AG09309 (cell line): ENCODE measurements at regions not wholly inside any gene's neighbourhood (a gene's known extent, or its start where the extent isn't known, plus 50 kb on each side); places are given as distances from the start of the nearest gene placed in this dataset.
"Not testable (repeated sequence)": the region's sequence is repeated elsewhere in the genome, so short reads cannot be mapped to it uniquely, and the experiment has no call there.

Source experiments
- DNase-seq: peaks from one replicate; pipeline ENCODE4 v3.0.0-alpha.2; 2010; ENCODE audit warnings: low read depth
- H3K4me3 ChIP-seq: 2 replicates; pipeline ENCODE4 v1.5.1; 2011; ENCODE audit warnings: mild to moderate bottlenecking, low read depth, low read length, moderate library complexity; ENCODE audit not compliant: control insufficient read depth
- TF ChIP-seq, protein P1 (sequence below): IDR thresholded peaks from 2 replicates; pipeline ENCODE4 v1.5.1; 2011; ENCODE audit warnings: mild to moderate bottlenecking, low read depth, low read length, inconsistent platforms; ENCODE audit not compliant: insufficient read depth, control insufficient read depth; ENCODE audit errors: missing control alignments

GRCh38 chr5:166624573-166624972 is 1666.9 kb upstream of the WWC1 start:
- no peak for DNase-seq
- no peak overlapping the region for H3K4me3 ChIP-seq
- TF ChIP-seq, protein P1, sequence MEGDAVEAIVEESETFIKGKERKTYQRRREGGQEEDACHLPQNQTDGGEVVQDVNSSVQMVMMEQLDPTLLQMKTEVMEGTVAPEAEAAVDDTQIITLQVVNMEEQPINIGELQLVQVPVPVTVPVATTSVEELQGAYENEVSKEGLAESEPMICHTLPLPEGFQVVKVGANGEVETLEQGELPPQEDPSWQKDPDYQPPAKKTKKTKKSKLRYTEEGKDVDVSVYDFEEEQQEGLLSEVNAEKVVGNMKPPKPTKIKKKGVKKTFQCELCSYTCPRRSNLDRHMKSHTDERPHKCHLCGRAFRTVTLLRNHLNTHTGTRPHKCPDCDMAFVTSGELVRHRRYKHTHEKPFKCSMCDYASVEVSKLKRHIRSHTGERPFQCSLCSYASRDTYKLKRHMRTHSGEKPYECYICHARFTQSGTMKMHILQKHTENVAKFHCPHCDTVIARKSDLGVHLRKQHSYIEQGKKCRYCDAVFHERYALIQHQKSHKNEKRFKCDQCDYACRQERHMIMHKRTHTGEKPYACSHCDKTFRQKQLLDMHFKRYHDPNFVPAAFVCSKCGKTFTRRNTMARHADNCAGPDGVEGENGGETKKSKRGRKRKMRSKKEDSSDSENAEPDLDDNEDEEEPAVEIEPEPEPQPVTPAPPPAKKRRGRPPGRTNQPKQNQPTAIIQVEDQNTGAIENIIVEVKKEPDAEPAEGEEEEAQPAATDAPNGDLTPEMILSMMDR: no peak

DNA sequence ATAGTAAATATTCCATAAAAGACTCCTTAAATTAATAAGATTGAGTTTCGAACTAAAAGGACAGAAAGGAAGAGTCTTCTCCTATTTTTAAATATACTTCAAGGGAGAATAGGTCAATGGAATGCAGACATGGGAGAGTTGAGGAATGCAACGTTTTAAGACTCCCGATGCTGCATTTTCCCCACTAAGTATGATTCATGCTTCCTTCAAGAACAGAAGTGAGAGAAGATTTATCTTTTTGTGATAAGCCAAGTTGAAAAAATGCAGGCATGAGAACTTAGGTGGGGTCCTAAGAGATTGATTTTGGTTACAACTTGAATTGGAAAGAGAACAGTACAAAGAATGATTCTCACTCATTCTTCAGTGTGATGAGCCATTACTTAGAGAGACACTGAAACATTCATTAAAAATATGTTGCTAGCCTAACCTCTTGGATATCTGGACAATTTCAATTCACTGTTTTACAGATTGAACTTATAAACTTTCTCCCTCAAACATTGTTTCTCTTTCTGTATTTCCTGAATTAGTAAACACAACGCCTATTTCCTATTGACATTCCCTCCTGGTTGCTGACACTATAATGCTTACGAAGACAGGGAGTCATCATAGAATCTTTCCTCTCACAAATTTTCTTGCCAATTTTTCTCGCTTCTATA is 1666.1 kb upstream of the WWC1 start:
- no peak overlapping the region for H3K4me3 ChIP-seq
- DNase-seq: no peak
- TF ChIP-seq, protein P1: no peak

DNA sequence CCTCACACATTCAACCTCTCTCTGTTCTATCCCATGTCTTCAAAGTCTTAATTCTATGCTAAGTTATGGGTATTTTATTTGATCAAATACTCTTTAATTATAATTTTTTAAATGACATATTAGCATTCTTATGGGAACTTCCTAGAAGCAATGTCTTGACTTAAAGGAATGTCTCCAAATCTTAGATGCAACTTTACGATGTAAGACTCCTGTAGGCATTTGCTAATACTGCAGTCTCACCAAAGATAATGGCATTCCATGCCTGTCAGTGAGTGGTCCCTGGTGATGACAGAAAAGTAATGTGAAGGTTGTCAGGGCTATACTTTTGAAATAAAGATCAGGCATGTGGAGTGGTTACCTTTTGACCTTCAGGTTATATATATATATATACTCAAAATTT is 1654.2 kb upstream of the WWC1 start:
- no peak overlapping the region for H3K4me3 ChIP-seq
- no peak for DNase-seq
- TF ChIP-seq, protein P1: no peak

- no peak for DNase-seq
- TF ChIP-seq, protein P1: no peak
- no peak overlapping the region for H3K4me3 ChIP-seq
Measured at GRCh38 chr5:166639151-166639550, 1652.3 kb upstream of the WWC1 start.

GRCh38 chr5:166640136-166640535 is 1651.3 kb upstream of the WWC1 start:
- not testable (repeated sequence) for DNase-seq

DNA sequence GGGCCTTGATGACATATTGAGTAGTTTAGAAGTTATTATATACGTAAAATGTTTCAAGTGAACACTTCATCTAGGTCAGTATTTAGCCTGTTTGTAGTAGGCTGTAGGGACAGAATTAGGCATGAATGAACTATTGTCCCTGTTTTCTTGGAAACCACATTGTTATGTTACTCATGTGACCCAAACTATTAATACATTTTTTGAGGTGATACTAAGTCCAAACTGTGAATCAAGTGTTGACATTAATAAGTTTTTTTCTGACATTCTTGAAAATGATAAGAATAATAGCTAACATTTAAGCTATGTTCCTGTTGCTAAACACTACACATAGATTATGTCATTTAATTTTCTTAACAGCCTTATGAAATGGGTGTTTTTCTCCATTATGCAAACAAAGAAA is 1642.7 kb upstream of the WWC1 start:
- no peak overlapping the region for H3K4me3 ChIP-seq
- TF ChIP-seq, protein P1: no peak
- DNase-seq: no peak

More at GRCh38 chr5:166640136-166640535, 1651.3 kb upstream of the WWC1 start:
- H3K4me3 ChIP-seq: not testable (repeated sequence)

- TF ChIP-seq, protein P1: no peak
- no peak for DNase-seq
- no peak overlapping the region for H3K4me3 ChIP-seq
Measured at GRCh38 chr5:166649676-166650075, 1641.8 kb upstream of the WWC1 start.
